Activated CD4-positive, alpha-beta memory T cell treated with anti-CD3 and anti-CD28 coated beads for 36 hours (primary cell): ENCODE measurements at regions not wholly inside any gene's neighbourhood (a gene's known extent, or its start where the extent isn't known, plus 50 kb on each side); places are given as distances from the start of the nearest gene placed in this dataset.

ENCODE experiments used
- CTCF ChIA-PET: fragments of 350-600 bp; sonication (Branson Sonifier 250); formaldehyde crosslinking; loops from one replicate; lab custom pipeline; 2021; ENCODE audit warnings: antibody characterized with exemption, inconsistent platforms; lab: Charles Lee
- POLR2A ChIA-PET: fragments of 350-600 bp; sonication (Branson Sonifier 250); formaldehyde crosslinking; loops from one replicate; lab custom pipeline; 2021; ENCODE audit warnings: antibody characterized with exemption; lab: Charles Lee
- DNase-seq: peaks from one replicate; pipeline ENCODE4 v3.0.0-alpha.2; 2020
- H3K27ac Mint-ChIP-seq: one replicate; pipeline ENCODE4 v1.8.0; 2021; ENCODE audit warnings: mixed read lengths
- H3K27me3 Mint-ChIP-seq: one replicate; pipeline ENCODE4 v1.8.0; 2021; ENCODE audit warnings: mixed read lengths
- H3K36me3 Mint-ChIP-seq: one replicate; pipeline ENCODE4 v1.8.0; 2021; ENCODE audit warnings: mixed read lengths
- H3K4me1 Mint-ChIP-seq: one replicate; pipeline ENCODE4 v1.8.0; 2021; ENCODE audit warnings: low read depth, mixed read lengths
- H3K4me3 Mint-ChIP-seq: one replicate; pipeline ENCODE4 v1.8.0; 2021; ENCODE audit warnings: mild to moderate bottlenecking, mixed read lengths
- H3K9me3 Mint-ChIP-seq: one replicate; pipeline ENCODE4 v1.8.0; 2021; ENCODE audit warnings: mixed read lengths
- intact Hi-C: fragments of 100-400 bp; cut with micrococcal nuclease; formaldehyde crosslinking; loops from one replicate; pipeline ENCODE4 v1.15.1; 2023

GRCh38 chr3:105253225-105253624 is 113.5 kb upstream of the ALCAM start:
- Mint-ChIP-seq H3K27ac (no peak overlapping the region), H3K36me3 (no peaks in the 10 kb centered on the region), H3K9me3 (peaks cover 6% of the 10 kb centered on the region), H3K4me1 (no peaks in the 10 kb centered on the region), H3K27me3 (no peaks in the 10 kb centered on the region), H3K4me3 (no peak overlapping the region)
- ChIA-PET CTCF (no interaction called here), POLR2A (no interaction called here)
- DNase-seq, result no peak
- intact Hi-C loops, result no loop called here

GRCh38 chr3:105254154-105254553 is 112.6 kb upstream of the ALCAM start:
- intact Hi-C loops, result no loop called here
- Mint-ChIP-seq H3K27me3 (no peaks in the 10 kb centered on the region), H3K9me3 (peaks cover 6% of the 10 kb centered on the region), H3K4me1 (no peaks in the 10 kb centered on the region), H3K27ac (no peak overlapping the region), H3K36me3 (no peaks in the 10 kb centered on the region), H3K4me3 (no peak overlapping the region)
- POLR2A ChIA-PET, result no interaction called here
- CTCF ChIA-PET, result interaction anchor here (0.7 kb wide), 1 partner anchor 781 kb away, joined by 3 read pairs; no protein-coding TSS in a partner anchor
- no peak for DNase-seq

- CTCF ChIA-PET, result no interaction called here
- H3K4me1 Mint-ChIP-seq, result no peaks in the 10 kb centered on the region
Observed at GRCh38 chr3:105255350-105255749, 111.4 kb upstream of the ALCAM start.

GRCh38 chr3:105259496-105259895 is 107.2 kb upstream of the ALCAM start:
- no peak overlapping the region for H3K4me3 Mint-ChIP-seq
- no peaks in the 10 kb centered on the region for H3K4me1 Mint-ChIP-seq
- CTCF ChIA-PET, result no interaction called here
- H3K36me3 Mint-ChIP-seq, result no peaks in the 10 kb centered on the region
- H3K27ac Mint-ChIP-seq, result no peak overlapping the region
- POLR2A ChIA-PET, result no interaction called here
- DNase-seq, result no peak
- no peaks in the 10 kb centered on the region for H3K27me3 Mint-ChIP-seq
- intact Hi-C loops, result no loop called here
- H3K9me3 Mint-ChIP-seq, result peaks cover 2% of the 10 kb centered on the region

More at GRCh38 chr3:105255350-105255749, 111.4 kb upstream of the ALCAM start:
- POLR2A ChIA-PET, result no interaction called here
- no peaks in the 10 kb centered on the region for H3K27me3 Mint-ChIP-seq
- H3K27ac Mint-ChIP-seq, result no peak overlapping the region
- H3K4me3 Mint-ChIP-seq, result no peak overlapping the region
- peaks cover 4% of the 10 kb centered on the region for H3K9me3 Mint-ChIP-seq
- intact Hi-C loops, result no loop called here
- no peaks in the 10 kb centered on the region for H3K36me3 Mint-ChIP-seq
- no peak for DNase-seq

GRCh38 chr3:105260385-105260784 is 106.3 kb upstream of the ALCAM start:
- POLR2A ChIA-PET, result no interaction called here
- no peak for DNase-seq
- intact Hi-C loops, result no loop called here
- peaks cover 2% of the 10 kb centered on the region for H3K9me3 Mint-ChIP-seq
- H3K27ac Mint-ChIP-seq, result no peak overlapping the region
- H3K27me3 Mint-ChIP-seq, result no peaks in the 10 kb centered on the region
- H3K4me1 Mint-ChIP-seq, result no peaks in the 10 kb centered on the region
- CTCF ChIA-PET, result no interaction called here
- no peak overlapping the region for H3K4me3 Mint-ChIP-seq
- H3K36me3 Mint-ChIP-seq, result no peaks in the 10 kb centered on the region

GRCh38 chr3:105274536-105274935 is 92.2 kb upstream of the ALCAM start:
- POLR2A ChIA-PET, result no interaction called here
- Mint-ChIP-seq H3K4me1 (no peaks in the 10 kb centered on the region), H3K9me3 (no peaks in the 10 kb centered on the region), H3K4me3 (no peak overlapping the region), H3K27ac (no peak overlapping the region), H3K36me3 (no peaks in the 10 kb centered on the region), H3K27me3 (no peaks in the 10 kb centered on the region)
- CTCF ChIA-PET, result no interaction called here
- DNase-seq, result no peak
- intact Hi-C loops, result no loop called here

GRCh38 chr3:105274958-105275357 is 91.8 kb upstream of the ALCAM start:
- no peak overlapping the region for H3K4me3 Mint-ChIP-seq
- H3K27me3 Mint-ChIP-seq, result no peaks in the 10 kb centered on the region
- H3K4me1 Mint-ChIP-seq, result no peaks in the 10 kb centered on the region
- ChIA-PET CTCF (no interaction called here), POLR2A (no interaction called here)
- intact Hi-C loops, result no loop called here
- no peaks in the 10 kb centered on the region for H3K9me3 Mint-ChIP-seq
- no peaks in the 10 kb centered on the region for H3K36me3 Mint-ChIP-seq
- no peak overlapping the region for H3K27ac Mint-ChIP-seq
- no peak for DNase-seq

GRCh38 chr3:105277656-105278055 is 89.1 kb upstream of the ALCAM start:
- Mint-ChIP-seq H3K4me3 (no peak overlapping the region), H3K27ac (no peak overlapping the region), H3K9me3 (no peaks in the 10 kb centered on the region), H3K4me1 (peaks cover 3% of the 10 kb centered on the region), H3K36me3 (no peaks in the 10 kb centered on the region), H3K27me3 (peaks cover 5% of the 10 kb centered on the region)
- POLR2A ChIA-PET, result no interaction called here
- DNase-seq, result no peak
- CTCF ChIA-PET, result interaction anchor here (0.6 kb wide), 1 partner anchor 1241 kb away, joined by 3 read pairs; no protein-coding TSS in a partner anchor
- intact Hi-C loops, result no loop called here

GRCh38 chr3:105278688-105279087 is 88.0 kb upstream of the ALCAM start:
- Mint-ChIP-seq H3K27ac (no peak overlapping the region), H3K9me3 (no peaks in the 10 kb centered on the region), H3K4me1 (peaks cover 3% of the 10 kb centered on the region), H3K27me3 (peaks cover 8% of the 10 kb centered on the region), H3K36me3 (no peaks in the 10 kb centered on the region), H3K4me3 (no peak overlapping the region)
- CTCF ChIA-PET, result no interaction called here
- no peak for DNase-seq
- POLR2A ChIA-PET, result no interaction called here
- intact Hi-C loops, result no loop called here

GRCh38 chr3:105281989-105282388 is 84.7 kb upstream of the ALCAM start:
- Mint-ChIP-seq H3K27me3 (peaks cover 9% of the 10 kb centered on the region), H3K4me1 (peaks cover 3% of the 10 kb centered on the region), H3K4me3 (no peak overlapping the region), H3K36me3 (no peaks in the 10 kb centered on the region), H3K27ac (no peak overlapping the region), H3K9me3 (no peaks in the 10 kb centered on the region)
- intact Hi-C loops, result no loop called here
- CTCF ChIA-PET, result no interaction called here
- POLR2A ChIA-PET, result no interaction called here
- no peak for DNase-seq

- peaks cover 3% of the 10 kb centered on the region for H3K4me1 Mint-ChIP-seq
- no peak for DNase-seq
- CTCF ChIA-PET, result interaction anchor here (0.7 kb wide), 1 partner anchor 767 kb away, joined by 3 read pairs; no protein-coding TSS in a partner anchor
- POLR2A ChIA-PET, result no interaction called here
- H3K36me3 Mint-ChIP-seq, result no peaks in the 10 kb centered on the region
- no peak overlapping the region for H3K27ac Mint-ChIP-seq
- no peak overlapping the region for H3K4me3 Mint-ChIP-seq
- intact Hi-C loops, result no loop called here
- H3K27me3 Mint-ChIP-seq, result peaks cover 10% of the 10 kb centered on the region
- H3K9me3 Mint-ChIP-seq, result no peaks in the 10 kb centered on the region
Observed at GRCh38 chr3:105284876-105285275, 81.8 kb upstream of the ALCAM start.

- intact Hi-C loops, result no loop called here
- POLR2A ChIA-PET, result no interaction called here
- no peak overlapping the region for H3K27ac Mint-ChIP-seq
Observed at GRCh38 chr3:105285653-105286241, 81.0 kb upstream of the ALCAM start.

GRCh38 chr3:105293441-105293840 is 73.3 kb upstream of the ALCAM start:
- no peak for DNase-seq
- H3K4me1 Mint-ChIP-seq, result no peaks in the 10 kb centered on the region
- H3K4me3 Mint-ChIP-seq, result no peak overlapping the region
- peaks cover 4% of the 10 kb centered on the region for H3K9me3 Mint-ChIP-seq
- peaks cover 14% of the 10 kb centered on the region for H3K27me3 Mint-ChIP-seq
- ChIA-PET CTCF (no interaction called here), POLR2A (no interaction called here)
- no peaks in the 10 kb centered on the region for H3K36me3 Mint-ChIP-seq
- intact Hi-C loops, result no loop called here
- H3K27ac Mint-ChIP-seq, result no peak overlapping the region

More at GRCh38 chr3:105285653-105286241, 81.0 kb upstream of the ALCAM start:
- no peak for DNase-seq
- CTCF ChIA-PET, result no interaction called here
- no peaks in the 10 kb centered on the region for H3K9me3 Mint-ChIP-seq
- peaks cover 10% of the 10 kb centered on the region for H3K27me3 Mint-ChIP-seq
- no peak overlapping the region for H3K4me3 Mint-ChIP-seq
- no peaks in the 10 kb centered on the region for H3K36me3 Mint-ChIP-seq
- peaks cover 3% of the 10 kb centered on the region for H3K4me1 Mint-ChIP-seq
